Keratinocyte (primary cell): ENCODE measurements at regions not wholly inside any gene's neighbourhood (a gene's known extent, or its start where the extent isn't known, plus 50 kb on each side); places are given as distances from the start of the nearest gene placed in this dataset.

ENCODE experiments used
- DNase-seq: peaks from one replicate; pipeline ENCODE4 v3.0.0-alpha.2; 2011; ENCODE audit warnings: low read depth, missing footprints, low spot score
- FAIRE-seq: peaks from 2 replicates; lab custom pipeline; 2011; peaks lifted over from hg19 to GRCh38; lab: Jason Lieb, UNC
- H2AFZ ChIP-seq: 2 replicates; pipeline ENCODE4 v1.6.0; 2012; ENCODE audit warnings: low read length, control low read depth, inconsistent platforms; ENCODE audit not compliant: control insufficient read depth
- H3K27ac ChIP-seq: 2 replicates; pipeline ENCODE4 v1.5.1; 2011; ENCODE audit warnings: low read length; ENCODE audit not compliant: control insufficient read depth, insufficient read depth
- H3K27me3 ChIP-seq: 3 replicates; pipeline ENCODE4 v1.6.0; 2011; ENCODE audit warnings: low read length; ENCODE audit not compliant: control insufficient read depth, insufficient read depth; ENCODE audit errors: extremely low read depth
- H3K36me3 ChIP-seq, 2 experiments: 2 replicates in 1 of 2; 3 replicates in 1 of 2; pipeline ENCODE4 v1.5.1; 2011; ENCODE audit warnings: low read length in 2 of 2, mild to moderate bottlenecking in 1 of 2; ENCODE audit not compliant: control insufficient read depth in 2 of 2, insufficient read depth in 2 of 2; ENCODE audit errors: extremely low read depth in 1 of 2
- H3K4me1 ChIP-seq: 3 replicates; pipeline ENCODE4 v1.5.1; 2011; ENCODE audit warnings: low read length; ENCODE audit not compliant: control insufficient read depth, insufficient read depth; ENCODE audit errors: extremely low read depth
- H3K4me2 ChIP-seq: 3 replicates; pipeline ENCODE4 v1.6.0; 2011; ENCODE audit warnings: low read depth, low read length; ENCODE audit not compliant: control insufficient read depth, insufficient read depth; ENCODE audit errors: extremely low read depth
- H3K4me3 ChIP-seq, 3 experiments: fragments of 200-600 bp in 1 of 3; sonication (generic) in 1 of 3; 2 replicates in 2 of 3; 3 replicates in 1 of 3; pipeline ENCODE4 v1.5.1; 2011 to 2016; ENCODE audit warnings: low read length in 3 of 3, mild to moderate bottlenecking in 3 of 3, control low read depth in 2 of 3, inconsistent platforms in 1 of 3, low read depth in 1 of 3, mixed read lengths in 1 of 3, mixed run types in 1 of 3, moderate library complexity in 1 of 3; ENCODE audit not compliant: control insufficient read depth in 2 of 3, insufficient read depth in 2 of 3; ENCODE audit errors: extremely low read depth in 1 of 3
- H3K79me2 ChIP-seq: 2 replicates; pipeline ENCODE4 v1.6.0; 2012; ENCODE audit warnings: low read length; ENCODE audit not compliant: control insufficient read depth, insufficient read depth
- H3K9ac ChIP-seq: 3 replicates; pipeline ENCODE4 v1.6.0; 2011; ENCODE audit warnings: low read length; ENCODE audit not compliant: control insufficient read depth, insufficient read depth; ENCODE audit errors: extremely low read depth
- H3K9me1 ChIP-seq: 3 replicates; pipeline ENCODE4 v1.6.0; 2011; ENCODE audit warnings: low read length; ENCODE audit not compliant: control insufficient read depth, insufficient read depth; ENCODE audit errors: extremely low read depth
- H3K9me3 ChIP-seq: 2 replicates; pipeline ENCODE4 v1.5.1; 2012; ENCODE audit warnings: low read depth, low read length; ENCODE audit not compliant: control insufficient read depth
- H4K20me1 ChIP-seq: 3 replicates; pipeline ENCODE4 v1.6.0; 2011; ENCODE audit warnings: low read length; ENCODE audit not compliant: control insufficient read depth, insufficient read depth; ENCODE audit errors: extremely low read depth
- EZH2 ChIP-seq: IDR thresholded peaks from one replicate; pipeline ENCODE4 v1.6.1; 2012; ENCODE audit warnings: inconsistent platforms, mild to moderate bottlenecking, low read length, moderate library complexity
- dilution Hi-C: fragments of 300-500 bp; cut with MboI; formaldehyde crosslinking; loops from one replicate; pipeline ENCODE4 v1.7.0; 2020; ENCODE audit warnings: low sequenced_read_pairs; ENCODE audit not compliant: extremely low pct_ligation_motif_present
- TF ChIP-seq, protein P1 (sequence below), 3 experiments: IDR thresholded peaks in 1 of 3; conservative IDR thresholded peaks in 1 of 3; optimal IDR thresholded peaks in 1 of 3; 2 replicates in 2 of 3; 3 replicates in 1 of 3; pipeline versions ENCODE3 to v1.5.1; 2011; ENCODE audit warnings: low read length in 3 of 3, mild to moderate bottlenecking in 3 of 3, moderate library complexity in 2 of 3, control low read depth in 1 of 3, inconsistent platforms in 1 of 3; ENCODE audit not compliant: insufficient read depth in 2 of 3; ENCODE audit errors: extremely low read depth in 1 of 3

DNA sequence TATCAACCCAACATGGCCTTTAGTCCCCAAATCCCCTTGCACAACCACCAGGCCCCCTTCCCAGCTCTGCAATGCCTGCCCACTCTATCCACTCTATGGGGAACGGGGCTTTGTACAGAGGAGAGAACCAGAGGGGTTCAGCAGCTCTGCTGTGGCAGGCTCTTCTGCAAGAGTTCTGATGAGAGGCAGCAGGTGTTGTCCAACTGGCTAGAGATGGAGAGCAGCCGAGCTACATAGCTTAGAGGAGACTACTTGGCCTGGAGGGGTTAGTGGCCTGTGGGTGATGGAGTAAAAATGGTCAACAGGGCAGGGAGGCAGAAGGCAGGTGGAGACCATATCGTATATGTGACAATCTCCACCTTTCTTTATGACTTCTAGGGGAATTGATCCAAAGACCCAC lies 103.0 kb downstream of the QPCT start:
- no peak overlapping the region for H3K9ac ChIP-seq
- no peak for DNase-seq
- H3K9me1 ChIP-seq: no peaks in the 10 kb centered on the region
- H3K9me3 ChIP-seq: no peaks in the 10 kb centered on the region
- FAIRE-seq: no peak
- H3K79me2 ChIP-seq: no peaks in the 10 kb centered on the region
- H4K20me1 ChIP-seq: no peaks in the 10 kb centered on the region
- no peak overlapping the region for H3K27ac ChIP-seq
- no peak overlapping the region for H3K4me2 ChIP-seq
- H2AFZ ChIP-seq: no peak overlapping the region
- no peaks in the 10 kb centered on the region for H3K36me3 ChIP-seq
- H3K27me3 ChIP-seq: peaks cover 4% of the 10 kb centered on the region
- dilution Hi-C loops: no loop called here
- no peak overlapping the region for H3K4me3 ChIP-seq
- TF ChIP-seq, protein P1, sequence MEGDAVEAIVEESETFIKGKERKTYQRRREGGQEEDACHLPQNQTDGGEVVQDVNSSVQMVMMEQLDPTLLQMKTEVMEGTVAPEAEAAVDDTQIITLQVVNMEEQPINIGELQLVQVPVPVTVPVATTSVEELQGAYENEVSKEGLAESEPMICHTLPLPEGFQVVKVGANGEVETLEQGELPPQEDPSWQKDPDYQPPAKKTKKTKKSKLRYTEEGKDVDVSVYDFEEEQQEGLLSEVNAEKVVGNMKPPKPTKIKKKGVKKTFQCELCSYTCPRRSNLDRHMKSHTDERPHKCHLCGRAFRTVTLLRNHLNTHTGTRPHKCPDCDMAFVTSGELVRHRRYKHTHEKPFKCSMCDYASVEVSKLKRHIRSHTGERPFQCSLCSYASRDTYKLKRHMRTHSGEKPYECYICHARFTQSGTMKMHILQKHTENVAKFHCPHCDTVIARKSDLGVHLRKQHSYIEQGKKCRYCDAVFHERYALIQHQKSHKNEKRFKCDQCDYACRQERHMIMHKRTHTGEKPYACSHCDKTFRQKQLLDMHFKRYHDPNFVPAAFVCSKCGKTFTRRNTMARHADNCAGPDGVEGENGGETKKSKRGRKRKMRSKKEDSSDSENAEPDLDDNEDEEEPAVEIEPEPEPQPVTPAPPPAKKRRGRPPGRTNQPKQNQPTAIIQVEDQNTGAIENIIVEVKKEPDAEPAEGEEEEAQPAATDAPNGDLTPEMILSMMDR (optimal IDR thresholded peaks at IDR 0.05 in 1 of 3, IDR thresholded peaks at IDR 0.05 in 1 of 3, conservative IDR thresholded peaks at IDR 0.05 in 1 of 3; ENCODE audit: extremely low read depth in 1 of 3, insufficient read depth in 2 of 3, low read length in 3 of 3): no peak
- no peak for TF ChIP-seq EZH2
- H3K4me1 ChIP-seq: no peaks in the 10 kb centered on the region

DNA sequence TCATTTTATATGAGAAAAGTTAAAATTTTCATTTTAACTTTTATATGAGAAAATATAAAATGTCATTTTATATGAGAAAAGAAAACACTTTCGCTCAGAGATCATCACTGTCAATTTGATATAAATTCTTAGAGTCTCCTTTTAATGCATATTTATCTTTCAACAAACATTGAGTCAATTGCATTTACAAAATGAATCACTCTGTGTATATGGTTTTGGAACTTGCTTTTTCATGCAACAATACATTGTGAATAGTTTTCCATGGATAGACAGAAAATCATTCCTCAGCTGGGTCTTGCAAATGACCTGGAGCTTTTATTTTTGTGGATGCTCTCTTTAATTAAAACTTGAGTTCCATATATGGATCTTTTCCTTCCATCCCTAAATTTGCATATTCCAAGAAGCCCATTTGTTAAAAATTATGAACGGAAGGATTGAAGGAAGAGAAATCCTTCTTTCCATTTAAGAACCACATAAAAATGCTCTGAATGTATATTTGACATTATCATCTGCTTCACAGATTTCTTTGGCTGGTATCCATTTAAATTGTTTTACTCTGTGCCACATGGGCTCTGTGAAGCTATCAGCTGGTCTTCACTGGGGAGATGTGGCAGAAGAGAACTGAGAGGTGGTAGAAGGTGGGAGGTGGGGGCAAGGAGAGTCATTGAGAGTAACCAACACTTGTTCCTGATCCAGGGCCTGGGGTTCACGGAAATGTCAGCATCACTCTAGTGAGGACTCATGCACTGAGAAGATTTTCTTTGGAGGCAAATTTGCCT lies 104.1 kb downstream of the QPCT start:
- dilution Hi-C loops: no loop called here
- no peaks in the 10 kb centered on the region for H4K20me1 ChIP-seq
- TF ChIP-seq, protein P1 (optimal IDR thresholded peaks at IDR 0.05 in 1 of 3, IDR thresholded peaks at IDR 0.05 in 1 of 3, conservative IDR thresholded peaks at IDR 0.05 in 1 of 3; ENCODE audit: extremely low read depth in 1 of 3, insufficient read depth in 2 of 3, low read length in 3 of 3): no peak
- no peak for TF ChIP-seq EZH2
- no peak for FAIRE-seq
- H3K4me1 ChIP-seq: no peaks in the 10 kb centered on the region
- DNase-seq: no peak
- no peak overlapping the region for H2AFZ ChIP-seq
- no peak overlapping the region for H3K4me3 ChIP-seq
- no peaks in the 10 kb centered on the region for H3K9me3 ChIP-seq
- no peak overlapping the region for H3K27ac ChIP-seq
- no peak overlapping the region for H3K9ac ChIP-seq
- no peaks in the 10 kb centered on the region for H3K36me3 ChIP-seq
- no peaks in the 10 kb centered on the region for H3K27me3 ChIP-seq
- no peak overlapping the region for H3K4me2 ChIP-seq
- H3K9me1 ChIP-seq: no peaks in the 10 kb centered on the region
- no peaks in the 10 kb centered on the region for H3K79me2 ChIP-seq
